ENCODE measurements at regions not wholly inside any gene's neighbourhood (a gene's known extent, or its start where the extent isn't known, plus 50 kb on each side); places are given as distances from the start of the nearest gene placed in this dataset.

- TF ChIP-seq CTCF (IDR thresholded peaks at IDR 0.05; ENCODE audit: insufficient read depth in 1 of 2, low read depth in 1 of 2, low read length in 1 of 2, severe bottlenecking in 1 of 2, unreplicated experiment in 1 of 2), result no peak
- Histone ChIP-seq H3K9me3 (no peaks in the 10 kb centered on the region), H3K36me3 (ENCODE audit: control insufficient read depth, insufficient read depth, low read length) (no peaks in the 10 kb centered on the region), H3K4me1 (peaks cover 3% of the 10 kb centered on the region; the same call in 1 of the 2 replicates), H3K4me3 (ENCODE audit: low read depth, low read length) (no peak overlapping the region), H3K27me3 (replicated peaks; ENCODE audit: control insufficient read depth, insufficient read depth, low read length) (no peaks in the 10 kb centered on the region)
- Mint-ChIP-seq H3K9me3 (ENCODE audit: unreplicated experiment) (no peaks in the 10 kb centered on the region), H3K4me3 (ENCODE audit: unreplicated experiment) (no peak overlapping the region), H3K27me3 (ENCODE audit: insufficient read depth, unreplicated experiment) (peaks cover 5% of the 10 kb centered on the region), H3K4me1 (ENCODE audit: low read depth, unreplicated experiment) (peaks cover 8% of the 10 kb centered on the region), H3K27ac (ENCODE audit: unreplicated experiment) (no peak overlapping the region), H3K36me3 (ENCODE audit: insufficient read depth, unreplicated experiment) (no peaks in the 10 kb centered on the region)
- DNase-seq, result no peak
- intact Hi-C loops (cut with micrococcal nuclease; ENCODE audit: unreplicated experiment), result no loop called here
- CTCF ChIA-PET, result no interaction called here
- POLR2A ChIA-PET, result no interaction called here
- no TSS peak for BruUV-seq (replicated peaks)
Measured at GRCh38 chr2:40646642-40647041, 194.8 kb upstream of the SLC8A1 start.

GRCh38 chr2:40652155-40652554 lies 200.3 kb upstream of the SLC8A1 start:
- H3K4me3 ChIP-seq (ENCODE audit: low read depth, low read length), result no peak overlapping the region
- DNase-seq, result no peak
- POLR2A ChIA-PET, result no interaction called here
- CTCF ChIA-PET, result no interaction called here
- H3K4me1 ChIP-seq, result peaks cover 3% of the 10 kb centered on the region; the same call in 1 of the 2 replicates
- no peak overlapping the region for H3K4me3 Mint-ChIP-seq (ENCODE audit: unreplicated experiment)
- H3K4me1 Mint-ChIP-seq (ENCODE audit: low read depth, unreplicated experiment), result peaks cover 8% of the 10 kb centered on the region
- no peaks in the 10 kb centered on the region for H3K27me3 ChIP-seq (replicated peaks; ENCODE audit: control insufficient read depth, insufficient read depth, low read length)
- no peaks in the 10 kb centered on the region for H3K36me3 ChIP-seq (ENCODE audit: control insufficient read depth, insufficient read depth, low read length)
- TF ChIP-seq CTCF (IDR thresholded peaks at IDR 0.05; ENCODE audit: insufficient read depth in 1 of 2, low read depth in 1 of 2, low read length in 1 of 2, severe bottlenecking in 1 of 2, unreplicated experiment in 1 of 2), result no peak
- H3K27me3 Mint-ChIP-seq (ENCODE audit: insufficient read depth, unreplicated experiment), result peaks cover 5% of the 10 kb centered on the region
- no peaks in the 10 kb centered on the region for H3K9me3 ChIP-seq
- H3K36me3 Mint-ChIP-seq (ENCODE audit: insufficient read depth, unreplicated experiment), result no peaks in the 10 kb centered on the region
- no peaks in the 10 kb centered on the region for H3K9me3 Mint-ChIP-seq (ENCODE audit: unreplicated experiment)
- intact Hi-C loops (cut with micrococcal nuclease; ENCODE audit: unreplicated experiment), result no loop called here
- no peak overlapping the region for H3K27ac Mint-ChIP-seq (ENCODE audit: unreplicated experiment)
- BruUV-seq (replicated peaks), result no TSS peak

- Mint-ChIP-seq H3K9me3 (ENCODE audit: unreplicated experiment) (no peaks in the 10 kb centered on the region), H3K4me3 (ENCODE audit: unreplicated experiment) (no peak overlapping the region), H3K27me3 (ENCODE audit: insufficient read depth, unreplicated experiment) (peaks cover 2% of the 10 kb centered on the region), H3K4me1 (ENCODE audit: low read depth, unreplicated experiment) (no peaks in the 10 kb centered on the region), H3K27ac (ENCODE audit: unreplicated experiment) (no peak overlapping the region), H3K36me3 (ENCODE audit: insufficient read depth, unreplicated experiment) (no peaks in the 10 kb centered on the region)
- no peak overlapping the region for H3K4me3 ChIP-seq (ENCODE audit: low read depth, low read length)
- no peak for DNase-seq
- no peaks in the 10 kb centered on the region for H3K36me3 ChIP-seq (ENCODE audit: control insufficient read depth, insufficient read depth, low read length)
- intact Hi-C loops (cut with micrococcal nuclease; ENCODE audit: unreplicated experiment), result no loop called here
- H3K4me1 ChIP-seq, result no peaks in the 10 kb centered on the region
- H3K27me3 ChIP-seq (replicated peaks; ENCODE audit: control insufficient read depth, insufficient read depth, low read length), result no peaks in the 10 kb centered on the region
- TF ChIP-seq CTCF (IDR thresholded peaks at IDR 0.05; ENCODE audit: insufficient read depth in 1 of 2, low read depth in 1 of 2, low read length in 1 of 2, severe bottlenecking in 1 of 2, unreplicated experiment in 1 of 2), result no peak
- ChIA-PET CTCF (no interaction called here), POLR2A (no interaction called here)
- no TSS peak for BruUV-seq (replicated peaks)
- H3K9me3 ChIP-seq, result no peaks in the 10 kb centered on the region
Measured at GRCh38 chr2:40653829-40654228, 201.9 kb upstream of the SLC8A1 start.
